SK-N-MC (cell line): ENCODE measurements at regions not wholly inside any gene's neighbourhood (a gene's known extent, or its start where the extent isn't known, plus 50 kb on each side); places are given as distances from the start of the nearest gene placed in this dataset.
A peak's percentile ranks its signal among the peaks of the same experiment; 100 is the strongest.

Experiments used
- DNase-seq: peaks from one replicate; pipeline ENCODE4 v3.0.0-alpha.2; 2011; ENCODE audit warnings: low read depth, low spot score
- H3K27ac ChIP-seq: fragments of 200-600 bp; sonication (generic); 2 replicates; pipeline ENCODE4 v1.5.1; 2016; ENCODE audit warnings: mixed run types
- H3K36me3 ChIP-seq: fragments of 200-600 bp; sonication (generic); 2 replicates; pipeline ENCODE4 v1.6.1; 2017; ENCODE audit warnings: antibody characterized with exemption, low read length, mixed read lengths; ENCODE audit not compliant: insufficient read depth
- H3K4me3 ChIP-seq: fragments of 200-600 bp; sonication (generic); 2 replicates; pipeline ENCODE4 v1.5.1; 2016
- H3K9ac ChIP-seq: fragments of 200-600 bp; sonication (generic); 2 replicates; pipeline ENCODE4 v1.8.0; 2017; ENCODE audit warnings: mixed run types, mixed read lengths; ENCODE audit not compliant: insufficient read length
- H3K9me3 ChIP-seq: fragments of 200-600 bp; sonication (generic); 2 replicates; pipeline ENCODE4 v1.6.1; 2017; ENCODE audit warnings: low read depth, mild to moderate bottlenecking, antibody characterized with exemption, low read length, moderate library complexity, mixed read lengths
- EZH2 ChIP-seq: fragments of 200-600 bp; sonication (generic); IDR thresholded peaks from one replicate; pipeline ENCODE4 v1.6.1; 2017; ENCODE audit warnings: antibody characterized with exemption
- FOXP2 ChIP-seq: optimal IDR thresholded peaks from 2 replicates; pipeline ENCODE3; 2011; ENCODE audit warnings: mild to moderate bottlenecking, moderate library complexity; ENCODE audit not compliant: insufficient read depth; ENCODE audit errors: extremely low read length, control extremely low read depth
- POLR2AphosphoS5 ChIP-seq: IDR thresholded peaks from 2 replicates; pipeline ENCODE4 v1.6.1; 2012; ENCODE audit warnings: mild to moderate bottlenecking, low read depth, low read length, borderline replicate concordance

- no peak overlapping the region for H3K9ac ChIP-seq
- H3K36me3 ChIP-seq = no peaks in the 10 kb centered on the region
- H3K9me3 ChIP-seq = no peaks in the 10 kb centered on the region
- H3K4me3 ChIP-seq = no peak overlapping the region
- no peak for DNase-seq
- peak overlapping the region; percentile 84 for H3K27ac ChIP-seq
- TF ChIP-seq POLR2AphosphoS5 (no peak; the same call in 1 of the 2 replicates), FOXP2 (no peak), EZH2 (no peak)
Observed at GRCh38 chr6:139483079-139483478, 108.6 kb upstream of the CITED2 start.

- H3K9ac ChIP-seq = no peak overlapping the region
- TF ChIP-seq EZH2 = no peak
- peak; percentile 53; the same call in 1 of the 2 replicates for TF ChIP-seq POLR2AphosphoS5
- TF ChIP-seq FOXP2 = no peak
- peak overlapping the region; percentile 84 for H3K27ac ChIP-seq
- H3K9me3 ChIP-seq = no peaks in the 10 kb centered on the region
- H3K4me3 ChIP-seq = peak overlapping the region; percentile 23
- peak; percentile 82 for DNase-seq
- no peaks in the 10 kb centered on the region for H3K36me3 ChIP-seq
Observed at GRCh38 chr6:139482287-139482686, 107.8 kb upstream of the CITED2 start.

- Histone ChIP-seq H3K9me3 (no peaks in the 10 kb centered on the region), H3K36me3 (no peaks in the 10 kb centered on the region), H3K9ac (no peak overlapping the region), H3K4me3 (no peak overlapping the region), H3K27ac (no peak overlapping the region)
- no peak for DNase-seq
- TF ChIP-seq FOXP2 (no peak), EZH2 (no peak), POLR2AphosphoS5 (no peak)
Observed at GRCh38 chr6:139480356-139481165, 106.1 kb upstream of the CITED2 start.

- no peak for DNase-seq
- TF ChIP-seq FOXP2 (no peak), POLR2AphosphoS5 (no peak), EZH2 (no peak)
- Histone ChIP-seq H3K9ac (no peak overlapping the region), H3K9me3 (no peaks in the 10 kb centered on the region), H3K4me3 (no peak overlapping the region), H3K27ac (no peak overlapping the region), H3K36me3 (no peaks in the 10 kb centered on the region)
Observed at GRCh38 chr6:139479433-139480222, 105.2 kb upstream of the CITED2 start.

DNA sequence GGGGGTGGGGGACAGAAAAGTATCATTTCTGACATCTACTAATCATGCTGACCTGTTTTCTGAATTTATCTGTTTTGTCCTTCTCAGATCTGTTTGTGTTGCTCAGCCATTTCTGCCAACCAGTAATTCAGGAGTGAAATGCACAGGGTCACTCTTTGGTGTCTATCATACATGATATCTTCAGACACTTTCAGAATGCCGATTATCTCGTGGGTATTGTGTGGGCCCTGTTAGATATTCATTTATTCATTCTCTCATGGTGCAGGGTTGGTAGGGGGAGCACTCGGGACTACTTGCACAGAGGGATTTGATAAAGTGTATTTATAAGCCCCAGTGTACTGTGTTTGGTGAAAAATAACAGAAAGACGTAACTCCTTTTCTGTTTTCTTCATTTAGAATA, 101.2 kb upstream of the CITED2 start:
- Histone ChIP-seq H3K36me3 (no peaks in the 10 kb centered on the region), H3K4me3 (peak overlapping the region; percentile 60), H3K9ac (peak overlapping the region; percentile 51), H3K27ac (peak overlapping the region; percentile 97), H3K9me3 (no peaks in the 10 kb centered on the region)
- no peak for DNase-seq
- TF ChIP-seq FOXP2 (no peak), POLR2AphosphoS5 (no peak)

GRCh38 chr6:139475241-139475640, 100.8 kb upstream of the CITED2 start:
- no peak for DNase-seq
- Histone ChIP-seq H3K9ac (peak overlapping the region; percentile 51), H3K9me3 (no peaks in the 10 kb centered on the region), H3K4me3 (peak overlapping the region; percentile 60), H3K36me3 (no peaks in the 10 kb centered on the region), H3K27ac (peak overlapping the region; percentile 97)
- TF ChIP-seq POLR2AphosphoS5 (no peak), EZH2 (no peak), FOXP2 (no peak)

DNA sequence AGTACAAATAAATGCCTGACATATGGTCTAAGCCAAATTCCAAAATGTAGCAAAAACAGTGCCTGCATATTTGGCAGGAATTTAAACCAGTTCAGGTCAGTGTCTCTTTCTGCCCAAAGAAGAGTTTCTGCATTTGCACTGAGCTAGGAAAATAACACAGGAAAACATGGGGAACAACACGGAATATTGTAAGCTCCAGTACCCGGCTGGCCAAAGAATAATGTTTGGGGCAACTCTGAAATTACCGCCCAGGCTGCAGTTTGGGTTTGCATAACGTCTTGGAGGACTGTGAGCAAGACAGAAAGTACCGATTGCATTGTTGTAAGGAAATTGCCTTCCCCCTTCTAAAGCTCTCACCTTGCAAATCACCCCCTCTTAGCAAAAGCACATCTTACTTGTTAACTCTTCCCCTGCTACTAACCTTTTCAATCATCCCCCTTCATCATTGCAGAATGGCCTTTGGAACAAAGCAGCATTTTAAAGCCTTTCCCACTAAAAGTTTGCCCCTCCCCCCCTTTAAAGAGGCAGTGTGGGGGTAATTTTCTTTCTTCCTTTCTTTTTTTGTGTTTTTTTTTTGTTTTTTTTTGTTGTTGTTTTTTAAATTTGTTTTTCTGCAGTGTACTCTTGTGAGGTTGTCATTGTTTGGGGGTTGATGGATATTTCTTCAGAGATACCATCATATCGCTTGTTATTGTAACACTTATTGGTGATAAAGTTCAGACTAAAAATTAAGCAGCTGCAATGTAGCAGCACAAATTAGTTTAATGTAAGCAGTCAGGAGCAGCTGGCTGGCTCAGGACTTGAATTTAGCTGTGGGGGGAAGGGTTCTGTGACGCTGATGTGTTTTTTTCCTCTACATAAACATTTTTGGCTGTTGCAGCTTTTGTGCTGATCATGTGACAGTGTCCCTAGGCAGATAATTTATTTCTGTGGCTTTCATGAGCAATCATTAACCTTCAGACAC, 100.0 kb upstream of the CITED2 start:
- peak overlapping the region; percentile 76 for H3K4me3 ChIP-seq

GRCh38 chr6:139473731-139474130, 99.3 kb upstream of the CITED2 start:
- H3K9ac ChIP-seq = peak overlapping the region; percentile 72

More for the DNA sequence above, 100.0 kb upstream of the CITED2 start:
- Histone ChIP-seq H3K36me3 (no peaks in the 10 kb centered on the region), H3K9ac (peak overlapping the region; percentile 72), H3K27ac (peak overlapping the region; percentile 97), H3K9me3 (no peaks in the 10 kb centered on the region)
- peak; percentile 82 for DNase-seq
- peak; percentile 43; the same call in 1 of the 2 replicates for TF ChIP-seq POLR2AphosphoS5
- TF ChIP-seq FOXP2 = peak; percentile 97
- no peak for TF ChIP-seq EZH2

More at GRCh38 chr6:139473731-139474130, 99.3 kb upstream of the CITED2 start:
- Histone ChIP-seq H3K27ac (peak overlapping the region; percentile 97), H3K4me3 (peak overlapping the region; percentile 76), H3K9me3 (no peaks in the 10 kb centered on the region), H3K36me3 (no peaks in the 10 kb centered on the region)
- no peak for DNase-seq
- no peak for TF ChIP-seq FOXP2
- TF ChIP-seq EZH2 = no peak
- no peak; the same call in 1 of the 2 replicates for TF ChIP-seq POLR2AphosphoS5
